Fibroblast of lung (primary cell): ENCODE measurements at regions not wholly inside any gene's neighbourhood (a gene's known extent, or its start where the extent isn't known, plus 50 kb on each side); places are given as distances from the start of the nearest gene placed in this dataset.

Experiments
- CTCF ChIP-seq, 2 donors: IDR thresholded peaks in 1 of 2; conservative IDR thresholded peaks in 1 of 2; 1 replicate in 1 of 2; 2 replicates in 1 of 2; pipeline ENCODE4 v1.5.1; 2011 to 2012; ENCODE audit warnings: low read length in 2 of 2, control low read depth in 1 of 2, inconsistent platforms in 1 of 2, low read depth in 1 of 2, mild to moderate bottlenecking in 1 of 2
- EZH2 ChIP-seq: IDR thresholded peaks from 2 replicates; pipeline ENCODE4 v1.5.1; 2012; ENCODE audit warnings: low read length, control low read depth, mild to moderate bottlenecking; ENCODE audit errors: missing control alignments

- TF ChIP-seq CTCF (conservative IDR thresholded peaks at IDR 0.05 in 1 of 2, IDR thresholded peaks at IDR 0.05 in 1 of 2; ENCODE audit: low read depth in 1 of 2, low read length in 2 of 2), result no peak
- no peak for TF ChIP-seq EZH2
Measured at GRCh38 chr4:187227907-187228704, 504.4 kb upstream of the FAT1 start.
